ENCODE measurements at regions not wholly inside any gene's neighbourhood (a gene's known extent, or its start where the extent isn't known, plus 50 kb on each side); places are given as distances from the start of the nearest gene placed in this dataset.

DNA sequence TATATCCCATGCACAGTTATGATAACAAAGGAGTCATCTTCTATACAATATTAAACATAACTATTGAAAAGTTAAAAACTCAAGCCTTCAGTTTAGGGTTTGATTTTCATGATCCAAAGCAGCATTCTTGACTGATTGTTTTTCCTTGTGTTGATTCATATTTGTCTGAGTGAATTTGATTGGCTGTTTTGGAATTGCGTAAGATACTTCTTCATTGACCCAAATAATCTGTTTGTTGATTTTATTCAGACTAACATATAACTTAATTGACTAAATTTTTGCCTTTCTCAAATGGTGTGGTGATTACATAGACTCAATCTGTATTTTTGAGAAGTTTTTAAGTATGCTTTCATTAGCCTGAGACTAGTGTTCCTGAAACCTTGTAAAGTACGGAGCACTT is 305.7 kb upstream of the TNP1 start:
- ATAC-seq (no peak), DNase-seq (ENCODE audit: low spot score) (no peak), FAIRE-seq (no peak)
- no peaks in the 10 kb centered on the region for H3K9me3 ChIP-seq (ENCODE audit: low read length)
- H3K9ac ChIP-seq (ENCODE audit: insufficient read depth, low read depth, low read length), result no peak overlapping the region
- no peak overlapping the region for H3K27ac ChIP-seq (ENCODE audit: extremely low read length, insufficient read depth, low read length)
- H2AFZ ChIP-seq (ENCODE audit: low read length), result no peak overlapping the region
- in situ Hi-C loops (cut with HindIII; ENCODE audit: extremely low pct_ligation_motif_present, low pct_unique_long_range_greater_than_20kb), result no loop called here
- H3K36me3 ChIP-seq (replicated peaks in 1 of 2; ENCODE audit: control insufficient read depth in 1 of 2, insufficient read depth in 2 of 2, low read length in 2 of 2), result no peaks in the 10 kb centered on the region
- H3K27me3 ChIP-seq (ENCODE audit: control insufficient read depth in 1 of 2, insufficient read depth in 2 of 2, low read length in 2 of 2), result peaks cover 0 to 10% of the 10 kb centered on the region in 2 experiments; a peak in 1 of 5 replicates
- no peaks in the 10 kb centered on the region for H4K20me1 ChIP-seq (ENCODE audit: insufficient read depth, low read length)
- POLR2A ChIA-PET, result no interaction called here
- CTCF ChIA-PET (ENCODE audit: low intra/inter-chr PET ratio, low total read pairs), result interaction anchor here (1.1 to 1.4 kb wide), 5 partner anchors 122 to 467 kb away, joined by 3 to 7 read pairs (median 3); no protein-coding TSS in a partner anchor
- no peaks in the 10 kb centered on the region for H3K79me2 ChIP-seq (ENCODE audit: insufficient read depth, low read length)
- BruUV-seq (replicated peaks), result no TSS peak
- no peaks in the 10 kb centered on the region for H3K4me1 ChIP-seq (ENCODE audit: insufficient read depth, low read length)
- WGBS (ENCODE audit: low lambda C conversion rate), result 10% methylated on average over 2 of the region's 2 CpGs
- no peak overlapping the region for H3K4me3 ChIP-seq (replicated peaks in 1 of 3; ENCODE audit: insufficient read depth in 1 of 3, low read depth in 2 of 3, low read length in 3 of 3)
- 0 out of 2 replicates have a peak, but pooled peaks have one; percentile 20 for TF ChIP-seq CEBPB (IDR thresholded peaks at IDR 0.05; ENCODE audit: borderline replicate concordance, low read depth, low read length)
- TF ChIP-seq PRPF4 (IDR thresholded peaks at IDR 0.05; ENCODE audit: low read depth, low read length, poor library complexity, severe bottlenecking), result no peak
- TF ChIP-seq SMARCC2 (IDR thresholded peaks at IDR 0.05), result no peak
- TF ChIP-seq NFYC (CRISPR knock-in tag; IDR thresholded peaks at IDR 0.05), result no peak
- TF ChIP-seq, protein P1, sequence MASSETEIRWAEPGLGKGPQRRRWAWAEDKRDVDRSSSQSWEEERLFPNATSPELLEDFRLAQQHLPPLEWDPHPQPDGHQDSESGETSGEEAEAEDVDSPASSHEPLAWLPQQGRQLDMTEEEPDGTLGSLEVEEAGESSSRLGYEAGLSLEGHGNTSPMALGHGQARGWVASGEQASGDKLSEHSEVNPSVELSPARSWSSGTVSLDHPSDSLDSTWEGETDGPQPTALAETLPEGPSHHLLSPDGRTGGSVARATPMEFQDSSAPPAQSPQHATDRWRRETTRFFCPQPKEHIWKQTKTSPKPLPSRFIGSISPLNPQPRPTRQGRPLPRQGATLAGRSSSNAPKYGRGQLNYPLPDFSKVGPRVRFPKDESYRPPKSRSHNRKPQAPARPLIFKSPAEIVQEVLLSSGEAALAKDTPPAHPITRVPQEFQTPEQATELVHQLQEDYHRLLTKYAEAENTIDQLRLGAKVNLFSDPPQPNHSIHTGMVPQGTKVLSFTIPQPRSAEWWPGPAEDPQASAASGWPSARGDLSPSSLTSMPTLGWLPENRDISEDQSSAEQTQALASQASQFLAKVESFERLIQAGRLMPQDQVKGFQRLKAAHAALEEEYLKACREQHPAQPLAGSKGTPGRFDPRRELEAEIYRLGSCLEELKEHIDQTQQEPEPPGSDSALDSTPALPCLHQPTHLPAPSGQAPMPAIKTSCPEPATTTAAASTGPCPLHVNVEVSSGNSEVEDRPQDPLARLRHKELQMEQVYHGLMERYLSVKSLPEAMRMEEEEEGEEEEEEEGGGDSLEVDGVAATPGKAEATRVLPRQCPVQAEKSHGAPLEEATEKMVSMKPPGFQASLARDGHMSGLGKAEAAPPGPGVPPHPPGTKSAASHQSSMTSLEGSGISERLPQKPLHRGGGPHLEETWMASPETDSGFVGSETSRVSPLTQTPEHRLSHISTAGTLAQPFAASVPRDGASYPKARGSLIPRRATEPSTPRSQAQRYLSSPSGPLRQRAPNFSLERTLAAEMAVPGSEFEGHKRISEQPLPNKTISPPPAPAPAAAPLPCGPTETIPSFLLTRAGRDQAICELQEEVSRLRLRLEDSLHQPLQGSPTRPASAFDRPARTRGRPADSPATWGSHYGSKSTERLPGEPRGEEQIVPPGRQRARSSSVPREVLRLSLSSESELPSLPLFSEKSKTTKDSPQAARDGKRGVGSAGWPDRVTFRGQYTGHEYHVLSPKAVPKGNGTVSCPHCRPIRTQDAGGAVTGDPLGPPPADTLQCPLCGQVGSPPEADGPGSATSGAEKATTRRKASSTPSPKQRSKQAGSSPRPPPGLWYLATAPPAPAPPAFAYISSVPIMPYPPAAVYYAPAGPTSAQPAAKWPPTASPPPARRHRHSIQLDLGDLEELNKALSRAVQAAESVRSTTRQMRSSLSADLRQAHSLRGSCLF (CRISPR knock-in tag; IDR thresholded peaks at IDR 0.05; ENCODE audit: borderline replicate concordance), result no peak
- intact Hi-C loops (cut with micrococcal nuclease; ENCODE audit: unreplicated experiment), result no loop called here
- no peak overlapping the region for H3K4me2 ChIP-seq (ENCODE audit: low read depth, low read length)
